HepG2 (cell line): ENCODE measurements at regions not wholly inside any gene's neighbourhood (a gene's known extent, or its start where the extent isn't known, plus 50 kb on each side); places are given as distances from the start of the nearest gene placed in this dataset.
A peak's percentile ranks its signal among the peaks of the same experiment; 100 is the strongest.

Experiments used
- ATAC-seq: fragments of 200-7000 bp; cut with Tn5 transposase; 3 replicates; pipeline ENCODE4 v1.9.1; 2020; ENCODE audit warnings: mild to moderate bottlenecking, moderate library complexity
- BruUV-seq: library from RNA; stranded (reverse); fragments of 400-500 nt; replicated peaks from 2 replicates; lab custom pipeline; 2021; lab: Mats Ljungman, UMichigan
- CTCF ChIA-PET: fragments of 300-600 bp; formaldehyde crosslinking; extraction: SDS; loops from one replicate; lab custom pipeline; 2021; ENCODE audit warnings: low total read pairs, inconsistent platforms, low intra/inter-chr PET ratio; lab: Yijun Ruan, JAX
- POLR2A ChIA-PET: fragments of 350-600 bp; sonication (Branson Sonifier 250); formaldehyde crosslinking; loops from one replicate; lab custom pipeline; 2020; ENCODE audit warnings: antibody characterized with exemption, inconsistent platforms; lab: Yijun Ruan, JAX
- DNase-seq: peaks from one replicate; pipeline ENCODE4 v3.0.0-alpha.2; 2015; ENCODE audit warnings: low spot score
- FAIRE-seq: peaks from 3 replicates; lab custom pipeline; 2011; peaks lifted over from hg19 to GRCh38; lab: Jason Lieb, UNC
- H2AFZ ChIP-seq: one replicate; pipeline ENCODE4 v1.6.1; 2011; ENCODE audit warnings: low read length, inconsistent platforms
- H3K27ac ChIP-seq: fragments of 300-600 bp; 3 replicates; pipeline ENCODE4 v1.8.0; 2011; ENCODE audit warnings: mixed run types, mild to moderate bottlenecking, mixed read lengths, low read length, inconsistent platforms; ENCODE audit not compliant: insufficient read depth; ENCODE audit errors: extremely low read length
- H3K27me3 ChIP-seq, 2 experiments: fragments of 200-600 bp in 1 of 2; 2 replicates in 1 of 2; 3 replicates in 1 of 2; pipeline versions ENCODE4 v1.6.0 to v1.8.0; 2011; ENCODE audit warnings: low read length in 2 of 2, mild to moderate bottlenecking in 2 of 2, moderate library complexity in 2 of 2, inconsistent platforms in 1 of 2; ENCODE audit not compliant: insufficient read depth in 2 of 2, control insufficient read depth in 1 of 2
- H3K36me3 ChIP-seq, 2 experiments: fragments of 200-600 bp in 1 of 2; replicated peaks in 1 of 2; 2 replicates in 1 of 2; 3 replicates in 1 of 2; pipeline versions ENCODE4 v1.5.1 to v1.8.0; 2011; ENCODE audit warnings: low read length in 2 of 2, inconsistent platforms in 1 of 2; ENCODE audit not compliant: insufficient read depth in 2 of 2, control insufficient read depth in 1 of 2
- H3K4me1 ChIP-seq: 2 replicates; pipeline ENCODE4 v1.5.1; 2012; ENCODE audit warnings: low read length, inconsistent platforms; ENCODE audit not compliant: insufficient read depth
- H3K4me2 ChIP-seq: 2 replicates; pipeline ENCODE4 v1.6.0; 2011; ENCODE audit warnings: low read depth, low read length, inconsistent platforms
- H3K4me3 ChIP-seq, 3 experiments: fragments of 200-600 bp in 1 of 3; sonication (generic), shearing (Covaris generic) in 1 of 3; replicated peaks in 1 of 3; 2 replicates each; pipeline ENCODE4 v1.5.1; 2011 to 2016; ENCODE audit warnings: low read length in 3 of 3, inconsistent platforms in 2 of 3, low read depth in 2 of 3, mild to moderate bottlenecking in 2 of 3, control low read depth in 1 of 3, mixed read lengths in 1 of 3; ENCODE audit not compliant: insufficient read depth in 1 of 3
- H3K79me2 ChIP-seq: one replicate; pipeline ENCODE4 v1.6.1; 2011; ENCODE audit warnings: low read length, inconsistent platforms; ENCODE audit not compliant: insufficient read depth
- H3K9ac ChIP-seq: 2 replicates; pipeline ENCODE4 v1.6.0; 2011; ENCODE audit warnings: mild to moderate bottlenecking, low read depth, low read length, inconsistent platforms; ENCODE audit not compliant: insufficient read depth
- H3K9me3 ChIP-seq: 2 replicates; pipeline ENCODE4 v1.5.1; 2012; ENCODE audit warnings: mild to moderate bottlenecking, low read length
- H4K20me1 ChIP-seq: 2 replicates; pipeline ENCODE4 v1.6.0; 2011; ENCODE audit warnings: inconsistent platforms, mild to moderate bottlenecking, low read length, moderate library complexity; ENCODE audit not compliant: insufficient read depth
- ATF2 ChIP-seq: sonication (generic); formaldehyde crosslinking; IDR thresholded peaks from 2 replicates; pipeline ENCODE4 v1.4.0; 2020; ENCODE audit warnings: missing genetic modification reagents
- ATF7 ChIP-seq, 2 experiments: fragments of 450-650 bp in 1 of 2; sonication (generic) in 1 of 2; formaldehyde crosslinking in 1 of 2; IDR thresholded peaks; 2 replicates each; pipeline versions ENCODE4 v1.4.0 to v1.6.1; 2016 to 2020; ENCODE audit warnings: antibody characterized with exemption in 1 of 2, mild to moderate bottlenecking in 1 of 2, missing genetic modification reagents in 1 of 2
- CREB1 ChIP-seq, 2 experiments: fragments of 450-650 bp in 1 of 2; IDR thresholded peaks; 2 replicates each; pipeline ENCODE4 v1.6.1; 2016 to 2017; ENCODE audit warnings: control low read depth in 1 of 2, mild to moderate bottlenecking in 1 of 2, missing compliant biosample characterization in 1 of 2, missing genetic modification characterization in 1 of 2
- NFRKB ChIP-seq: fragments of 450-650 bp; IDR thresholded peaks from 2 replicates; pipeline ENCODE4 v1.6.1; 2017
- SAP130 ChIP-seq: IDR thresholded peaks from 2 replicates; pipeline ENCODE4 v1.6.1; 2016; ENCODE audit warnings: low read depth
- SIN3A ChIP-seq: IDR thresholded peaks from 2 replicates; pipeline ENCODE4 v1.6.1; 2011; ENCODE audit warnings: low read depth, mild to moderate bottlenecking, control low read depth, low read length, borderline replicate concordance
- ZNF800 ChIP-seq: sonication (generic); formaldehyde crosslinking; IDR thresholded peaks from 2 replicates; pipeline ENCODE4 v1.4.0; 2020; ENCODE audit warnings: missing genetic modification reagents
- WGBS: methylation state at CpG from one replicate; pipeline ENCODE4 v1.1.6; 2017; ENCODE audit warnings: low lambda C conversion rate; 5-methylcytosine and 5-hydroxymethylcytosine counted together
- in situ Hi-C: cut with HindIII; loops from 2 replicates; pipeline ENCODE4 v1.10.0; 2017; ENCODE audit warnings: low pct_unique_long_range_greater_than_20kb; ENCODE audit not compliant: extremely low pct_ligation_motif_present
- intact Hi-C: fragments of 100-400 bp; cut with micrococcal nuclease; formaldehyde crosslinking; loops from one replicate; pipeline ENCODE4 v1.10.0; 2022; ENCODE audit not compliant: unreplicated experiment

GRCh38 chr9:135281791-135282737 is 194.6 kb downstream of the OLFM1 start:
- no peak for ATAC-seq
- DNase-seq = peak; percentile 6

GRCh38 chr9:135282808-135283207 is 195.3 kb downstream of the OLFM1 start:
- FAIRE-seq (no peak), ATAC-seq (no peak), DNase-seq (no peak)
- no TSS peak for BruUV-seq
- no peak overlapping the region for H3K4me3 ChIP-seq
- WGBS = 0% methylated on average over 3 of the region's 4 CpGs
- CTCF ChIA-PET = no interaction called here
- POLR2A ChIA-PET = no interaction called here
- no peak overlapping the region for H3K9ac ChIP-seq
- H3K4me2 ChIP-seq = no peak overlapping the region
- H4K20me1 ChIP-seq = no peaks in the 10 kb centered on the region
- no peak overlapping the region for H2AFZ ChIP-seq
- intact Hi-C loops (no loop called here), in situ Hi-C loops (no loop called here)
- H3K79me2 ChIP-seq = no peaks in the 10 kb centered on the region
- H3K4me1 ChIP-seq = no peaks in the 10 kb centered on the region
- no peaks in the 10 kb centered on the region for H3K9me3 ChIP-seq
- H3K36me3 ChIP-seq = no peaks in the 10 kb centered on the region
- peaks cover 5 to 50% of the 10 kb centered on the region in 2 experiments; a peak in 4 of 5 replicates for H3K27me3 ChIP-seq
- no peak overlapping the region for H3K27ac ChIP-seq
- TF ChIP-seq NFRKB = no peak
- TF ChIP-seq ZNF800 (CRISPR knock-in tag) = no peak
- TF ChIP-seq SIN3A = no peak
- no peak for TF ChIP-seq SAP130 (CRISPR knock-in tag)

More at GRCh38 chr9:135281791-135282737, 194.6 kb downstream of the OLFM1 start:
- H3K27ac ChIP-seq = no peak overlapping the region
- CTCF ChIA-PET = no interaction called here
- intact Hi-C loops = no loop called here
- no peaks in the 10 kb centered on the region for H3K9me3 ChIP-seq
- peaks cover 5 to 51% of the 10 kb centered on the region in 2 experiments; a peak in 3 of 5 replicates for H3K27me3 ChIP-seq
- H4K20me1 ChIP-seq = no peaks in the 10 kb centered on the region
- peak; percentile 77 for TF ChIP-seq ATF7 (IDR thresholded peaks at IDR 0.05)
- no peak for TF ChIP-seq ATF7 (CRISPR knock-in tag; IDR thresholded peaks at IDR 0.05)
- peak; percentile 89 for TF ChIP-seq CREB1 (IDR thresholded peaks at IDR 0.05)
- no peak for TF ChIP-seq CREB1 (CRISPR knock-in tag; IDR thresholded peaks at IDR 0.05)
- TF ChIP-seq ATF2 (CRISPR knock-in tag) = no peak
- 37% methylated on average over 14 of the region's 24 CpGs for WGBS
- in situ Hi-C loops = no loop called here
- H3K79me2 ChIP-seq = no peaks in the 10 kb centered on the region
- no peak overlapping the region for H2AFZ ChIP-seq
- POLR2A ChIA-PET = no interaction called here
- no peaks in the 10 kb centered on the region for H3K36me3 ChIP-seq
- no peak overlapping the region for H3K4me2 ChIP-seq
- H3K4me1 ChIP-seq = no peaks in the 10 kb centered on the region
- FAIRE-seq = no peak
- BruUV-seq = no TSS peak
- H3K4me3 ChIP-seq = no peak overlapping the region
- H3K9ac ChIP-seq = no peak overlapping the region
